GM12878 (cell line): ENCODE measurements at regions not wholly inside any gene's neighbourhood (a gene's known extent, or its start where the extent isn't known, plus 50 kb on each side); places are given as distances from the start of the nearest gene placed in this dataset.
A peak's percentile ranks its signal among the peaks of the same experiment; 100 is the strongest.

Source experiments
- ATAC-seq: fragments of 200-7000 bp; cut with Tn5 transposase; 3 replicates; pipeline ENCODE4 v1.9.1; 2020; ENCODE audit warnings: mild to moderate bottlenecking, moderate library complexity
- BruUV-seq: library from RNA; stranded (reverse); fragments of 400-500 nt; replicated peaks from 2 replicates; lab custom pipeline; 2021; lab: Mats Ljungman, UMichigan
- CTCF ChIA-PET: fragments of 300-600 bp; sonication (Branson Sonifier 250); formaldehyde crosslinking; extraction: SDS; loops from one replicate; lab custom pipeline; 2021; ENCODE audit warnings: inconsistent platforms; lab: Yijun Ruan, JAX
- POLR2A ChIA-PET: fragments of 350-600 bp; formaldehyde crosslinking; extraction: SDS; loops from one replicate; lab custom pipeline; 2021; ENCODE audit warnings: inconsistent platforms; lab: Charles Lee
- RAD21 ChIA-PET: fragments of 300-600 bp; sonication (Branson Sonifier 250); formaldehyde crosslinking; loops from one replicate; lab custom pipeline; 2023; ENCODE audit warnings: antibody characterized with exemption; ENCODE audit not compliant: unreplicated experiment; lab: Charles Lee
- SMC1A ChIA-PET: fragments of 300-600 bp; sonication (Branson Sonifier 250); formaldehyde crosslinking; loops from one replicate; lab custom pipeline; 2023; ENCODE audit not compliant: unreplicated experiment, uncharacterized antibody; lab: Charles Lee
- DNase-seq: peaks from one replicate; pipeline ENCODE4 v3.0.0-alpha.2; 2011; ENCODE audit warnings: low read depth, low spot score
- FAIRE-seq: peaks from 3 replicates; lab custom pipeline; 2011; peaks lifted over from hg19 to GRCh38; lab: Jason Lieb, UNC
- H2AFZ ChIP-seq: 2 replicates; pipeline ENCODE4 v1.6.0; 2011; ENCODE audit warnings: low read depth, low read length, control low read depth; ENCODE audit not compliant: control insufficient read depth
- H3K27ac ChIP-seq: 2 replicates; pipeline ENCODE4 v1.5.1; 2011; ENCODE audit warnings: control low read depth; ENCODE audit not compliant: control insufficient read depth, insufficient read depth
- H3K27me3 ChIP-seq, 2 experiments: replicated peaks in 1 of 2; 2 replicates each; pipeline versions ENCODE4 v1.6.0 to v1.6.1; 2011; ENCODE audit warnings: low read length in 1 of 2; ENCODE audit not compliant: control insufficient read depth in 2 of 2, insufficient read depth in 2 of 2
- H3K36me3 ChIP-seq, 2 experiments: 2 replicates each; pipeline ENCODE4 v1.5.1; 2011; ENCODE audit warnings: low read length in 1 of 2; ENCODE audit not compliant: control insufficient read depth in 2 of 2, insufficient read depth in 2 of 2
- H3K4me1 ChIP-seq: 2 replicates; pipeline ENCODE4 v1.6.1; 2011; ENCODE audit warnings: mild to moderate bottlenecking, low read length, moderate library complexity, mixed read lengths; ENCODE audit not compliant: control insufficient read depth, insufficient read depth
- H3K4me2 ChIP-seq: 2 replicates; pipeline ENCODE4 v1.6.0; 2011; ENCODE audit warnings: control low read depth; ENCODE audit not compliant: control insufficient read depth, insufficient read depth
- H3K4me3 ChIP-seq: fragments of 200-600 bp; sonication (generic); 2 replicates; pipeline ENCODE4 v1.5.1; 2016
- H3K79me2 ChIP-seq: 2 replicates; pipeline ENCODE4 v1.6.0; 2011; ENCODE audit warnings: low read length; ENCODE audit not compliant: control insufficient read depth, insufficient read depth
- H3K9ac ChIP-seq: 2 replicates; pipeline ENCODE4 v1.8.0; 2011; ENCODE audit warnings: low read length, control low read depth, mixed read lengths; ENCODE audit not compliant: control insufficient read depth, insufficient read depth
- H3K9me3 ChIP-seq: replicated peaks from 3 replicates; pipeline ENCODE4 v1.5.1; 2011; ENCODE audit warnings: mild to moderate bottlenecking, low read length; ENCODE audit not compliant: control insufficient read depth, insufficient read depth
- H4K20me1 ChIP-seq: 2 replicates; pipeline ENCODE4 v1.6.0; 2011; ENCODE audit not compliant: control insufficient read depth, insufficient read depth
- ATF2 ChIP-seq: IDR thresholded peaks from 2 replicates; pipeline ENCODE4 v1.6.1; 2012; ENCODE audit warnings: low read length, inconsistent platforms
- ATF7 ChIP-seq: fragments of 450-650 bp; IDR thresholded peaks from 2 replicates; pipeline ENCODE4 v1.6.1; 2016; ENCODE audit warnings: low read depth, mild to moderate bottlenecking
- CBX3 ChIP-seq: fragments of 200-600 bp; sonication (generic); IDR thresholded peaks from 2 replicates; pipeline ENCODE4 v1.6.1; 2016; ENCODE audit warnings: low read depth, borderline replicate concordance
- CREB1 ChIP-seq: IDR thresholded peaks from 2 replicates; pipeline ENCODE4 v1.6.1; 2012; ENCODE audit warnings: low read depth, mild to moderate bottlenecking, inconsistent platforms
- DPF2 ChIP-seq: fragments of 450-650 bp; IDR thresholded peaks from 2 replicates; pipeline ENCODE4 v1.6.1; 2017; ENCODE audit warnings: mild to moderate bottlenecking
- ETV6 ChIP-seq, 2 experiments: fragments of 450-650 bp in 1 of 2; IDR thresholded peaks in 1 of 2; conservative IDR thresholded peaks in 1 of 2; 2 replicates each; pipeline ENCODE4 v1.6.1; 2014; ENCODE audit warnings: antibody characterized with exemption in 1 of 2, borderline replicate concordance in 1 of 2, low read depth in 1 of 2, mild to moderate bottlenecking in 1 of 2, moderate library complexity in 1 of 2
- FOS ChIP-seq: IDR thresholded peaks from 3 replicates; pipeline ENCODE4 v1.6.1; 2011; ENCODE audit warnings: borderline replicate concordance; ENCODE audit not compliant: insufficient read length; ENCODE audit errors: extremely low read depth
- FOXM1 ChIP-seq: IDR thresholded peaks from 2 replicates; pipeline ENCODE4 v1.6.1; 2012; ENCODE audit warnings: low read depth, mild to moderate bottlenecking, inconsistent platforms, low read length, moderate library complexity
- IKZF2 ChIP-seq, 2 experiments: fragments of 450-650 bp; IDR thresholded peaks; 2 replicates each; pipeline ENCODE4 v1.6.1; 2017; ENCODE audit warnings: mild to moderate bottlenecking in 2 of 2, moderate library complexity in 2 of 2
- JUNB ChIP-seq: IDR thresholded peaks from 2 replicates; pipeline ENCODE4 v1.6.1; 2016; ENCODE audit warnings: antibody characterized with exemption, mild to moderate bottlenecking
- JUND ChIP-seq: IDR thresholded peaks from 2 replicates; pipeline ENCODE4 v1.6.1; 2012; ENCODE audit warnings: low read depth, mild to moderate bottlenecking, low read length, improper control_type of control experiment, moderate library complexity
- KDM1A ChIP-seq: fragments of 200-600 bp; sonication (generic); IDR thresholded peaks from 2 replicates; pipeline ENCODE4 v1.6.1; 2016; ENCODE audit warnings: borderline replicate concordance
- MEF2A ChIP-seq: IDR thresholded peaks from 2 replicates; pipeline ENCODE4 v1.6.1; 2011; ENCODE audit warnings: low read depth, mild to moderate bottlenecking, low read length, moderate library complexity; ENCODE audit not compliant: insufficient read depth
- NBN ChIP-seq: fragments of 450-650 bp; IDR thresholded peaks from 2 replicates; pipeline ENCODE4 v1.6.1; 2016
- RBBP5 ChIP-seq: fragments of 200-600 bp; sonication (generic); conservative IDR thresholded peaks from 2 replicates; pipeline ENCODE4 v1.6.1; 2016
- REST ChIP-seq: IDR thresholded peaks from 2 replicates; pipeline ENCODE4 v1.6.1; 2012; ENCODE audit warnings: mild to moderate bottlenecking, low read depth, low read length
- RUNX3 ChIP-seq: IDR thresholded peaks from 2 replicates; pipeline ENCODE4 v1.6.1; 2012; ENCODE audit warnings: low read length, inconsistent platforms
- SMAD1 ChIP-seq: fragments of 450-650 bp; IDR thresholded peaks from 2 replicates; pipeline ENCODE4 v1.6.1; 2018; ENCODE audit warnings: mild to moderate bottlenecking, low read depth; ENCODE audit not compliant: partially characterized antibody
- SMARCA5 ChIP-seq: fragments of 450-650 bp; IDR thresholded peaks from 2 replicates; pipeline ENCODE4 v1.6.1; 2017; ENCODE audit warnings: mild to moderate bottlenecking
- SPI1 ChIP-seq: IDR thresholded peaks from 2 replicates; pipeline ENCODE4 v1.6.1; 2011; ENCODE audit warnings: low read depth, mild to moderate bottlenecking, low read length, moderate library complexity, borderline replicate concordance; ENCODE audit not compliant: insufficient read depth
- SREBF1 ChIP-seq: IDR thresholded peaks from 2 replicates; pipeline ENCODE4 v1.6.1; 2012; ENCODE audit warnings: mild to moderate bottlenecking, low read length
- STAT3 ChIP-seq: IDR thresholded peaks from 2 replicates; pipeline ENCODE4 v1.6.1; 2011; ENCODE audit warnings: low read depth, low read length, improper control_type of control experiment
- TCF7 ChIP-seq: IDR thresholded peaks from 2 replicates; pipeline ENCODE4 v1.6.1; 2014; ENCODE audit warnings: antibody characterized with exemption, borderline replicate concordance
- ZNF207 ChIP-seq: fragments of 450-650 bp; IDR thresholded peaks from 2 replicates; pipeline ENCODE4 v1.6.1; 2014; ENCODE audit warnings: antibody characterized with exemption, mild to moderate bottlenecking, borderline replicate concordance
- WGBS: methylation state at CpG from one replicate; pipeline ENCODE4 v1.1.6; 2016; ENCODE audit warnings: low lambda C conversion rate; ENCODE audit not compliant: insufficient replicate concordance, insufficient coverage; ENCODE audit errors: missing lambda C conversion rate; 5-methylcytosine and 5-hydroxymethylcytosine counted together
- in situ Hi-C: fragments of 300-500 bp; cut with MboI; formaldehyde crosslinking; loops from 9 replicates; pipeline ENCODE4 v1.14.3; 2018; ENCODE audit warnings: mixed read lengths
- intact Hi-C: fragments of 100-400 bp; cut with micrococcal nuclease; formaldehyde crosslinking; loops from one replicate; pipeline ENCODE4 v1.14.2; 2022; ENCODE audit not compliant: unreplicated experiment

GRCh38 chr2:111632661-111633060 is 251.3 kb downstream of the ANAPC1 start:
- DNase-seq, result no peak
- TF ChIP-seq STAT3, result no peak
- no peak for TF ChIP-seq FOS
- TF ChIP-seq SPI1, result peak; percentile 17; the same call in 1 of the 2 replicates
- no peak for TF ChIP-seq ZNF207
- TF ChIP-seq CREB1, result peak; percentile 32; the same call in 1 of the 2 replicates
- no peak for TF ChIP-seq DPF2
- TF ChIP-seq CBX3, result no peak
- no peak for TF ChIP-seq RBBP5
- no peak for TF ChIP-seq SREBF1
- no peak for TF ChIP-seq IKZF2 (IDR thresholded peaks at IDR 0.05)
- no peak for TF ChIP-seq REST
- TF ChIP-seq TCF7, result no peak
- TF ChIP-seq JUND, result no peak
- TF ChIP-seq FOXM1, result peak; percentile 39; the same call in 1 of the 2 replicates
- TF ChIP-seq JUNB, result peak; percentile 52
- TF ChIP-seq KDM1A, result no peak
- TF ChIP-seq ATF7, result peak; percentile 79
- TF ChIP-seq RUNX3, result peak; percentile 50; the same call in 1 of the 2 replicates
- peak; percentile 54; the same call in 1 of the 2 replicates for TF ChIP-seq ATF2
- TF ChIP-seq MEF2A, result no peak
- no peak for TF ChIP-seq SMAD1
- peak in 1 of 2 experiments; percentile 30; a peak in 1 of 4 replicates for TF ChIP-seq ETV6 (conservative IDR thresholded peaks at IDR 0.05 in 1 of 2, IDR thresholded peaks at IDR 0.05 in 1 of 2; ENCODE audit: borderline replicate concordance in 1 of 2, low read depth in 1 of 2)
- TF ChIP-seq SMARCA5, result no peak
- TF ChIP-seq NBN, result no peak

More at GRCh38 chr2:111632661-111633060, 251.3 kb downstream of the ANAPC1 start:
- CTCF ChIA-PET, result no interaction called here
- Histone ChIP-seq H3K9me3 (peaks cover 2% of the 10 kb centered on the region; the same call in 2 of the 3 replicates), H3K4me3 (no peak overlapping the region), H3K79me2 (no peaks in the 10 kb centered on the region), H3K4me2 (no peak overlapping the region), H3K27me3 (peaks cover 0 to 2% of the 10 kb centered on the region in 2 experiments; a peak in 2 of 4 replicates), H3K27ac (no peak overlapping the region), H2AFZ (no peak overlapping the region), H3K4me1 (no peaks in the 10 kb centered on the region), H3K36me3 (no peaks in the 10 kb centered on the region), H3K9ac (no peak overlapping the region), H4K20me1 (no peaks in the 10 kb centered on the region)
- FAIRE-seq (no peak), ATAC-seq (peak; percentile 50; the same call in 2 of the 3 replicates)
- intact Hi-C loops, result no loop called here
- 31% methylated on average over 4 of the region's 4 CpGs for WGBS
- RAD21 ChIA-PET, result no interaction called here
- in situ Hi-C loops, result no loop called here
- BruUV-seq, result no TSS peak
- POLR2A ChIA-PET, result no interaction called here
- SMC1A ChIA-PET, result interaction anchor here (0.7 kb wide), 1 partner anchor 56 kb away, joined by 3 read pairs; no protein-coding TSS in a partner anchor
